GM23338 (cell line): ENCODE measurements at regions not wholly inside any gene's neighbourhood (a gene's known extent, or its start where the extent isn't known, plus 50 kb on each side); places are given as distances from the start of the nearest gene placed in this dataset.

Source experiments
- ATAC-seq: fragments of 200-7000 bp; cut with Tn5 transposase; 3 replicates; pipeline ENCODE4 v1.9.1; 2020
- DNase-seq: peaks from one replicate; pipeline ENCODE4 v3.0.0-alpha.2; 2015; ENCODE audit warnings: low spot score
- H2AFZ ChIP-seq: fragments of 200-600 bp; sonication (generic); 2 replicates; pipeline ENCODE4 v1.8.0; 2016; ENCODE audit warnings: antibody characterized with exemption, mild to moderate bottlenecking, moderate library complexity
- H3F3A ChIP-seq: fragments of 200-600 bp; sonication (generic); replicated peaks from 2 replicates; pipeline ENCODE4 v1.8.0; 2017; ENCODE audit warnings: antibody characterized with exemption, mixed run types, low read depth
- H3K27ac ChIP-seq: fragments of 200-600 bp; sonication (generic); 2 replicates; pipeline ENCODE4 v1.6.1; 2016; ENCODE audit warnings: low read depth
- H3K27me3 ChIP-seq: fragments of 200-600 bp; sonication (generic); 2 replicates; pipeline ENCODE4 v1.8.0; 2016; ENCODE audit warnings: mild to moderate bottlenecking, mixed run types, moderate library complexity; ENCODE audit not compliant: insufficient read depth
- H3K36me3 ChIP-seq: fragments of 200-600 bp; sonication (generic); 2 replicates; pipeline ENCODE4 v1.8.0; 2016; ENCODE audit warnings: mild to moderate bottlenecking; ENCODE audit not compliant: insufficient read depth
- H3K4me1 ChIP-seq: fragments of 200-600 bp; sonication (generic); 2 replicates; pipeline ENCODE4 v1.8.0; 2016; ENCODE audit warnings: mild to moderate bottlenecking, moderate library complexity; ENCODE audit not compliant: insufficient read depth
- H3K4me2 ChIP-seq: fragments of 200-600 bp; sonication (generic); 2 replicates; pipeline ENCODE4 v1.7.1; 2017; ENCODE audit warnings: mixed run types
- H3K4me3 ChIP-seq: fragments of 200-600 bp; sonication (generic); 2 replicates; pipeline ENCODE4 v1.6.1; 2016; ENCODE audit warnings: mixed run types
- H3K79me2 ChIP-seq: fragments of 200-600 bp; sonication (generic); replicated peaks from 2 replicates; pipeline ENCODE4 v1.8.0; 2017; ENCODE audit warnings: mild to moderate bottlenecking; ENCODE audit not compliant: insufficient read depth
- H3K9me2 ChIP-seq: fragments of 200-600 bp; sonication (generic); 2 replicates; pipeline ENCODE4 v1.8.0; 2017; ENCODE audit not compliant: insufficient read depth
- H4K20me1 ChIP-seq: fragments of 200-600 bp; sonication (generic); replicated peaks from 2 replicates; pipeline ENCODE4 v1.8.0; 2017; ENCODE audit warnings: mild to moderate bottlenecking; ENCODE audit not compliant: insufficient read depth
- H3K27ac Mint-ChIP-seq: 2 replicates; pipeline ENCODE4 v1.8.0; 2020; ENCODE audit warnings: inconsistent platforms, mild to moderate bottlenecking, moderate library complexity, mixed read lengths
- H3K27me3 Mint-ChIP-seq: 3 replicates; pipeline ENCODE4 v1.8.0; 2022; ENCODE audit warnings: low read depth, mild to moderate bottlenecking, moderate library complexity, mixed read lengths, inconsistent platforms; ENCODE audit not compliant: insufficient read depth, poor library complexity
- H3K36me3 Mint-ChIP-seq: 3 replicates; pipeline ENCODE4 v1.8.0; 2021; ENCODE audit warnings: low read depth, mild to moderate bottlenecking, inconsistent platforms, moderate library complexity, mixed read lengths
- H3K4me1 Mint-ChIP-seq: 3 replicates; pipeline ENCODE4 v1.8.0; 2020; ENCODE audit warnings: mild to moderate bottlenecking, inconsistent platforms, mixed read lengths
- H3K4me3 Mint-ChIP-seq: 3 replicates; pipeline ENCODE4 v1.8.0; 2021; ENCODE audit warnings: moderate library complexity, mild to moderate bottlenecking, inconsistent platforms, mixed read lengths
- H3K9me3 Mint-ChIP-seq: 3 replicates; pipeline ENCODE4 v1.8.0; 2020; ENCODE audit warnings: moderate library complexity, mild to moderate bottlenecking, inconsistent platforms, mixed read lengths
- CREB1 ChIP-seq: fragments of 250-450 bp; sonication (Bioruptor Pico); IDR thresholded peaks from 2 replicates; pipeline ENCODE4 v1.5.0; 2020; ENCODE audit warnings: low read depth, mild to moderate bottlenecking, moderate library complexity
- ETS1 ChIP-seq: IDR thresholded peaks from 2 replicates; pipeline ENCODE4 v1.6.1; 2016; ENCODE audit warnings: antibody characterized with exemption
- EZH2 ChIP-seq: fragments of 200-600 bp; sonication (generic); IDR thresholded peaks from one replicate; pipeline ENCODE4 v1.8.0; 2017; ENCODE audit warnings: antibody characterized with exemption, mild to moderate bottlenecking, low read depth; ENCODE audit not compliant: unreplicated experiment
- EZH2phosphoT487 ChIP-seq: fragments of 200-600 bp; sonication (generic); IDR thresholded peaks from one replicate; pipeline ENCODE4 v1.8.1; 2018; ENCODE audit warnings: antibody characterized with exemption; ENCODE audit not compliant: unreplicated experiment
- JUNB ChIP-seq: IDR thresholded peaks from one replicate; pipeline ENCODE4 v1.6.1; 2016; ENCODE audit warnings: antibody characterized with exemption; ENCODE audit not compliant: unreplicated experiment
- NANOG ChIP-seq: IDR thresholded peaks from 2 replicates; pipeline ENCODE4 v1.6.1; 2016; ENCODE audit warnings: antibody characterized with exemption, borderline replicate concordance
- POLR2AphosphoS5 ChIP-seq: IDR thresholded peaks from 2 replicates; pipeline ENCODE4 v1.6.1; 2016; ENCODE audit warnings: antibody characterized with exemption, low read depth
- REST ChIP-seq: IDR thresholded peaks from one replicate; pipeline ENCODE4 v1.6.1; 2018; ENCODE audit warnings: antibody characterized with exemption; ENCODE audit not compliant: unreplicated experiment
- STAT1 ChIP-seq: IDR thresholded peaks from one replicate; pipeline ENCODE4 v1.6.1; 2016; ENCODE audit warnings: antibody characterized with exemption; ENCODE audit not compliant: unreplicated experiment
- ZNF114 ChIP-seq: fragments of 250-450 bp; sonication (Bioruptor Pico); IDR thresholded peaks from 2 replicates; pipeline ENCODE4 v1.5.0; 2020; ENCODE audit warnings: mild to moderate bottlenecking, moderate library complexity
- ZNF331 ChIP-seq: fragments of 250-450 bp; sonication (Bioruptor Pico); IDR thresholded peaks from 2 replicates; pipeline ENCODE4 v1.5.0; 2020; ENCODE audit warnings: low read depth, mild to moderate bottlenecking, moderate library complexity
- TF ChIP-seq, protein P1 (sequence below): fragments of 250-450 bp; sonication (Bioruptor Pico); IDR thresholded peaks from 2 replicates; pipeline ENCODE4 v1.5.0; 2020; ENCODE audit warnings: mild to moderate bottlenecking, moderate library complexity
- TF ChIP-seq, protein P2 (sequence below), 2 experiments: fragments of 200-600 bp in 1 of 2; sonication (generic) in 1 of 2; conservative IDR thresholded peaks; 2 replicates each; pipeline versions ENCODE4 v1.5.1 to v1.6.1; 2016 to 2017; ENCODE audit warnings: antibody characterized with exemption in 2 of 2, low read depth in 2 of 2, mild to moderate bottlenecking in 2 of 2, moderate library complexity in 1 of 2

DNA sequence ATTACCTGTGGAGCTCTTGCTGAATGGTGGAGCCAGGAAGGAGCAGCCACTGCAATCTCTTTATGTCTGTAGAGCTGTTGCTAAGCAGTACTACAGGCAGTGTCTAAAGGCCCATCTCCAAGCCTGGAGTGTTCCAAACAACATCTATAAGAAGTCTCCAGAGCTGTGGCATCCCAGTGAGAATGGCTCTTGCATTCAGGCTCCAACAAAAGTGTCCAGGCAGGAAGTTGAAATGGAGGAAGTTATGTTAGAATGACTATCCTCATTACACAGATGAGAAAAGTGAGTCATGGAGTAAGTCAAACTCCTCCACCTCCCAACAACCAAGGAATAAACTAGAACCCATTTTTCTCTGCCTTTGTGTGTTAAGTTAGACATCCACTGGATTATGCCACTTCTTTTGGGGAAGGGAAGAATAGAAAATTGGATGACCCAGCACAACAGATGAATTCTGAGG, 288.5 kb upstream of the STXBP5 start:
- no peak overlapping the region for H3K4me3 ChIP-seq
- no peaks in the 10 kb centered on the region for H3K9me3 Mint-ChIP-seq
- H3K27me3 Mint-ChIP-seq: peaks cover 4% of the 10 kb centered on the region

More for the DNA sequence above, 288.5 kb upstream of the STXBP5 start:
- H3K27ac Mint-ChIP-seq: no peak overlapping the region
- Histone ChIP-seq H3K4me2 (no peak overlapping the region), H3K9me2 (peaks cover 9% of the 10 kb centered on the region), H3K79me2 (no peaks in the 10 kb centered on the region), H3K27me3 (no peaks in the 10 kb centered on the region), H2AFZ (no peak overlapping the region), H4K20me1 (no peaks in the 10 kb centered on the region), H3F3A (no peaks in the 10 kb centered on the region), H3K36me3 (no peaks in the 10 kb centered on the region), H3K27ac (no peak overlapping the region), H3K4me1 (peaks cover 15% of the 10 kb centered on the region; the same call in 1 of the 2 replicates)
- no peak for TF ChIP-seq REST
- TF ChIP-seq ZNF114 (CRISPR knock-in tag): no peak
- TF ChIP-seq, protein P1, sequence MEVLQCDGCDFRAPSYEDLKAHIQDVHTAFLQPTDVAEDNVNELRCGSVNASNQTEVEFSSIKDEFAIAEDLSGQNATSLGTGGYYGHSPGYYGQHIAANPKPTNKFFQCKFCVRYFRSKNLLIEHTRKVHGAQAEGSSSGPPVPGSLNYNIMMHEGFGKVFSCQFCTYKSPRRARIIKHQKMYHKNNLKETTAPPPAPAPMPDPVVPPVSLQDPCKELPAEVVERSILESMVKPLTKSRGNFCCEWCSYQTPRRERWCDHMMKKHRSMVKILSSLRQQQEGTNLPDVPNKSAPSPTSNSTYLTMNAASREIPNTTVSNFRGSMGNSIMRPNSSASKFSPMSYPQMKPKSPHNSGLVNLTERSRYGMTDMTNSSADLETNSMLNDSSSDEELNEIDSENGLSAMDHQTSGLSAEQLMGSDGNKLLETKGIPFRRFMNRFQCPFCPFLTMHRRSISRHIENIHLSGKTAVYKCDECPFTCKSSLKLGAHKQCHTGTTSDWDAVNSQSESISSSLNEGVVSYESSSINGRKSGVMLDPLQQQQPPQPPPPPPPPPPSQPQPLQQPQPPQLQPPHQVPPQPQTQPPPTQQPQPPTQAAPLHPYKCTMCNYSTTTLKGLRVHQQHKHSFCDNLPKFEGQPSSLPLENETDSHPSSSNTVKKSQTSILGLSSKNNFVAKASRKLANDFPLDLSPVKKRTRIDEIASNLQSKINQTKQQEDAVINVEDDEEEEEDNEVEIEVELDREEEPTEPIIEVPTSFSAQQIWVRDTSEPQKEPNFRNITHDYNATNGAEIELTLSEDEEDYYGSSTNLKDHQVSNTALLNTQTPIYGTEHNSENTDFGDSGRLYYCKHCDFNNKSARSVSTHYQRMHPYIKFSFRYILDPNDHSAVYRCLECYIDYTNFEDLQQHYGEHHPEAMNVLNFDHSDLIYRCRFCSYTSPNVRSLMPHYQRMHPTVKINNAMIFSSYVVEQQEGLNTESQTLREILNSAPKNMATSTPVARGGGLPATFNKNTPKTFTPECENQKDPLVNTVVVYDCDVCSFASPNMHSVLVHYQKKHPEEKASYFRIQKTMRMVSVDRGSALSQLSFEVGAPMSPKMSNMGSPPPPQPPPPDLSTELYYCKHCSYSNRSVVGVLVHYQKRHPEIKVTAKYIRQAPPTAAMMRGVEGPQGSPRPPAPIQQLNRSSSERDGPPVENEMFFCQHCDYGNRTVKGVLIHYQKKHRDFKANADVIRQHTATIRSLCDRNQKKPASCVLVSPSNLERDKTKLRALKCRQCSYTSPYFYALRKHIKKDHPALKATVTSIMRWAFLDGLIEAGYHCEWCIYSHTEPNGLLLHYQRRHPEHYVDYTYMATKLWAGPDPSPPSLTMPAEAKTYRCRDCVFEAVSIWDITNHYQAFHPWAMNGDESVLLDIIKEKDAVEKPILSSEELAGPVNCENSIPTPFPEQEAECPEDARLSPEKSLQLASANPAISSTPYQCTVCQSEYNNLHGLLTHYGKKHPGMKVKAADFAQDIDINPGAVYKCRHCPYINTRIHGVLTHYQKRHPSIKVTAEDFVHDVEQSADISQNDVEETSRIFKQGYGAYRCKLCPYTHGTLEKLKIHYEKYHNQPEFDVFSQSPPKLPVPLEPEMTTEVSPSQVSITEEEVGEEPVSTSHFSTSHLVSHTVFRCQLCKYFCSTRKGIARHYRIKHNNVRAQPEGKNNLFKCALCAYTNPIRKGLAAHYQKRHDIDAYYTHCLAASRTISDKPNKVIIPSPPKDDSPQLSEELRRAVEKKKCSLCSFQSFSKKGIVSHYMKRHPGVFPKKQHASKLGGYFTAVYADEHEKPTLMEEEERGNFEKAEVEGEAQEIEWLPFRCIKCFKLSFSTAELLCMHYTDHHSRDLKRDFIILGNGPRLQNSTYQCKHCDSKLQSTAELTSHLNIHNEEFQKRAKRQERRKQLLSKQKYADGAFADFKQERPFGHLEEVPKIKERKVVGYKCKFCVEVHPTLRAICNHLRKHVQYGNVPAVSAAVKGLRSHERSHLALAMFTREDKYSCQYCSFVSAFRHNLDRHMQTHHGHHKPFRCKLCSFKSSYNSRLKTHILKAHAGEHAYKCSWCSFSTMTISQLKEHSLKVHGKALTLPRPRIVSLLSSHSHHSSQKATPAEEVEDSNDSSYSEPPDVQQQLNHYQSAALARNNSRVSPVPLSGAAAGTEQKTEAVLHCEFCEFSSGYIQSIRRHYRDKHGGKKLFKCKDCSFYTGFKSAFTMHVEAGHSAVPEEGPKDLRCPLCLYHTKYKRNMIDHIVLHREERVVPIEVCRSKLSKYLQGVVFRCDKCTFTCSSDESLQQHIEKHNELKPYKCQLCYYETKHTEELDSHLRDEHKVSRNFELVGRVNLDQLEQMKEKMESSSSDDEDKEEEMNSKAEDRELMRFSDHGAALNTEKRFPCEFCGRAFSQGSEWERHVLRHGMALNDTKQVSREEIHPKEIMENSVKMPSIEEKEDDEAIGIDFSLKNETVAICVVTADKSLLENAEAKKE: no peak
- TF ChIP-seq JUNB: no peak
- no peak for TF ChIP-seq CREB1
- TF ChIP-seq NANOG: no peak
- no peak for TF ChIP-seq EZH2
- no peak for TF ChIP-seq ETS1
- TF ChIP-seq, protein P2, sequence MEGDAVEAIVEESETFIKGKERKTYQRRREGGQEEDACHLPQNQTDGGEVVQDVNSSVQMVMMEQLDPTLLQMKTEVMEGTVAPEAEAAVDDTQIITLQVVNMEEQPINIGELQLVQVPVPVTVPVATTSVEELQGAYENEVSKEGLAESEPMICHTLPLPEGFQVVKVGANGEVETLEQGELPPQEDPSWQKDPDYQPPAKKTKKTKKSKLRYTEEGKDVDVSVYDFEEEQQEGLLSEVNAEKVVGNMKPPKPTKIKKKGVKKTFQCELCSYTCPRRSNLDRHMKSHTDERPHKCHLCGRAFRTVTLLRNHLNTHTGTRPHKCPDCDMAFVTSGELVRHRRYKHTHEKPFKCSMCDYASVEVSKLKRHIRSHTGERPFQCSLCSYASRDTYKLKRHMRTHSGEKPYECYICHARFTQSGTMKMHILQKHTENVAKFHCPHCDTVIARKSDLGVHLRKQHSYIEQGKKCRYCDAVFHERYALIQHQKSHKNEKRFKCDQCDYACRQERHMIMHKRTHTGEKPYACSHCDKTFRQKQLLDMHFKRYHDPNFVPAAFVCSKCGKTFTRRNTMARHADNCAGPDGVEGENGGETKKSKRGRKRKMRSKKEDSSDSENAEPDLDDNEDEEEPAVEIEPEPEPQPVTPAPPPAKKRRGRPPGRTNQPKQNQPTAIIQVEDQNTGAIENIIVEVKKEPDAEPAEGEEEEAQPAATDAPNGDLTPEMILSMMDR (conservative IDR thresholded peaks at IDR 0.05; ENCODE audit: low read depth in 2 of 2): no peak
- TF ChIP-seq ZNF331 (CRISPR knock-in tag): no peak
- TF ChIP-seq STAT1: no peak
- TF ChIP-seq EZH2phosphoT487: no peak
- no peak for TF ChIP-seq POLR2AphosphoS5
- ATAC-seq (no peak), DNase-seq (no peak)
- peaks cover 19% of the 10 kb centered on the region; the same call in 2 of the 3 replicates for H3K4me1 Mint-ChIP-seq
- H3K36me3 Mint-ChIP-seq: no peaks in the 10 kb centered on the region
- H3K4me3 Mint-ChIP-seq: no peak overlapping the region
